ENCODE measurements at regions not wholly inside any gene's neighbourhood (a gene's known extent, or its start where the extent isn't known, plus 50 kb on each side); places are given as distances from the start of the nearest gene placed in this dataset.

GRCh38 chr14:28407031-28407825 is 359.4 kb upstream of the FOXG1 start:
- TF ChIP-seq CTCF (IDR thresholded peaks at IDR 0.05; ENCODE audit: low read depth, low read length, poor library complexity, severe bottlenecking) (no peak), EZH2phosphoT487 (IDR thresholded peaks at IDR 0.05; ENCODE audit: borderline replicate concordance, low read length) (no peak)

Data from DOHH2 (cell line).